Karpas-422 (cell line): ENCODE measurements at regions not wholly inside any gene's neighbourhood (a gene's known extent, or its start where the extent isn't known, plus 50 kb on each side); places are given as distances from the start of the nearest gene placed in this dataset.

Source experiments
- DNase-seq: peaks from one replicate; pipeline ENCODE4 v3.0.0-alpha.2; 2015
- H2AFZ ChIP-seq: fragments of 200-600 bp; sonication (generic); 2 replicates; pipeline ENCODE4 v1.6.1; 2014; ENCODE audit warnings: antibody characterized with exemption, low read length, mixed read lengths
- H3K27ac ChIP-seq: fragments of 200-600 bp; sonication (generic); 2 replicates; pipeline ENCODE4 v1.5.1; 2014; ENCODE audit warnings: mild to moderate bottlenecking, low read length, moderate library complexity
- H3K27me3 ChIP-seq: fragments of 200-600 bp; sonication (generic); 2 replicates; pipeline ENCODE4 v1.6.1; 2014; ENCODE audit warnings: low read length, mixed read lengths
- H3K36me3 ChIP-seq: fragments of 200-600 bp; sonication (generic); 2 replicates; pipeline ENCODE4 v1.6.1; 2014; ENCODE audit warnings: low read length, mixed read lengths; ENCODE audit not compliant: insufficient read depth
- H3K4me1 ChIP-seq: fragments of 200-600 bp; sonication (generic); 2 replicates; pipeline ENCODE4 v1.6.1; 2014; ENCODE audit warnings: mild to moderate bottlenecking, low read length, mixed read lengths
- H3K4me2 ChIP-seq: fragments of 200-600 bp; sonication (generic); 2 replicates; pipeline ENCODE4 v1.6.1; 2014; ENCODE audit warnings: low read length, low read depth, mild to moderate bottlenecking; ENCODE audit not compliant: poor library complexity, severe bottlenecking
- H3K4me3 ChIP-seq: fragments of 200-600 bp; sonication (generic); 2 replicates; pipeline ENCODE4 v1.5.1; 2014; ENCODE audit warnings: mild to moderate bottlenecking, antibody characterized with exemption, low read length, mixed read lengths
- H3K79me2 ChIP-seq: fragments of 200-600 bp; sonication (generic); 2 replicates; pipeline ENCODE4 v1.6.1; 2014; ENCODE audit warnings: mild to moderate bottlenecking, low read length, mixed read lengths
- H3K9ac ChIP-seq: fragments of 200-600 bp; sonication (generic); 2 replicates; pipeline ENCODE4 v1.6.0; 2014; ENCODE audit warnings: low read length
- H3K9me2 ChIP-seq: fragments of 200-600 bp; sonication (generic), shearing (Covaris generic); replicated peaks from 2 replicates; pipeline ENCODE4 v1.6.0; 2014; ENCODE audit warnings: mild to moderate bottlenecking, low read length, moderate library complexity; ENCODE audit not compliant: insufficient read depth
- H3K9me3 ChIP-seq: fragments of 300-700, 200-600 bp; sonication (generic); 2 replicates; pipeline ENCODE4 v1.6.1; 2014; ENCODE audit warnings: low read length, mixed read lengths
- H4K20me1 ChIP-seq: fragments of 200-600 bp; sonication (generic); 2 replicates; pipeline ENCODE4 v1.6.1; 2014; ENCODE audit warnings: mild to moderate bottlenecking, antibody characterized with exemption, low read length, low read depth; ENCODE audit not compliant: insufficient read depth

- Histone ChIP-seq H3K36me3 (no peaks in the 10 kb centered on the region), H2AFZ (no peak overlapping the region), H4K20me1 (no peaks in the 10 kb centered on the region), H3K9ac (no peak overlapping the region), H3K9me2 (no peaks in the 10 kb centered on the region), H3K4me1 (no peaks in the 10 kb centered on the region), H3K4me2 (no peak overlapping the region), H3K4me3 (no peak overlapping the region), H3K27me3 (no peaks in the 10 kb centered on the region), H3K9me3 (peaks cover 4% of the 10 kb centered on the region; the same call in 1 of the 2 replicates), H3K27ac (no peak overlapping the region), H3K79me2 (no peaks in the 10 kb centered on the region)
- no peak for DNase-seq
Measured at GRCh38 chr17:52957411-52957810, 798.9 kb upstream of the CA10 start.

- Histone ChIP-seq H3K9ac (no peak overlapping the region), H3K36me3 (no peaks in the 10 kb centered on the region), H3K27ac (no peak overlapping the region), H3K9me2 (no peaks in the 10 kb centered on the region), H3K4me2 (no peak overlapping the region), H3K4me1 (no peaks in the 10 kb centered on the region), H3K4me3 (no peak overlapping the region), H4K20me1 (no peaks in the 10 kb centered on the region), H3K27me3 (no peaks in the 10 kb centered on the region), H2AFZ (no peak overlapping the region), H3K9me3 (peaks cover 30% of the 10 kb centered on the region), H3K79me2 (no peaks in the 10 kb centered on the region)
- DNase-seq: no peak
Measured at GRCh38 chr17:52947418-52947817, 788.9 kb upstream of the CA10 start.

- H3K4me1 ChIP-seq: no peaks in the 10 kb centered on the region
- H3K36me3 ChIP-seq: no peaks in the 10 kb centered on the region
- no peak overlapping the region for H2AFZ ChIP-seq
- DNase-seq: no peak
- H3K9me3 ChIP-seq: peaks cover 37% of the 10 kb centered on the region
- no peak overlapping the region for H3K4me3 ChIP-seq
- no peak overlapping the region for H3K9ac ChIP-seq
- no peaks in the 10 kb centered on the region for H3K79me2 ChIP-seq
- H4K20me1 ChIP-seq: no peaks in the 10 kb centered on the region
- no peaks in the 10 kb centered on the region for H3K9me2 ChIP-seq
- H3K4me2 ChIP-seq: no peak overlapping the region
- H3K27me3 ChIP-seq: no peaks in the 10 kb centered on the region
- no peak overlapping the region for H3K27ac ChIP-seq
Measured at GRCh38 chr17:52938623-52939230, 780.2 kb upstream of the CA10 start.

- H4K20me1 ChIP-seq: no peaks in the 10 kb centered on the region
- H3K27me3 ChIP-seq: no peaks in the 10 kb centered on the region
- DNase-seq: no peak
- no peaks in the 10 kb centered on the region for H3K79me2 ChIP-seq
- H2AFZ ChIP-seq: no peak overlapping the region
- H3K4me1 ChIP-seq: no peaks in the 10 kb centered on the region
- no peak overlapping the region for H3K27ac ChIP-seq
- no peaks in the 10 kb centered on the region for H3K9me2 ChIP-seq
- no peaks in the 10 kb centered on the region for H3K36me3 ChIP-seq
- no peak overlapping the region for H3K9ac ChIP-seq
- no peak overlapping the region for H3K4me2 ChIP-seq
- H3K9me3 ChIP-seq: peaks cover 24% of the 10 kb centered on the region
- no peak overlapping the region for H3K4me3 ChIP-seq
Measured at GRCh38 chr17:52930581-52930980, 772.1 kb upstream of the CA10 start.

- DNase-seq: no peak
- no peaks in the 10 kb centered on the region for H3K27me3 ChIP-seq
- no peak overlapping the region for H3K27ac ChIP-seq
- no peaks in the 10 kb centered on the region for H3K9me2 ChIP-seq
- no peaks in the 10 kb centered on the region for H3K36me3 ChIP-seq
- H4K20me1 ChIP-seq: no peaks in the 10 kb centered on the region
- H3K4me1 ChIP-seq: no peaks in the 10 kb centered on the region
- H3K79me2 ChIP-seq: no peaks in the 10 kb centered on the region
- H2AFZ ChIP-seq: no peak overlapping the region
- no peak overlapping the region for H3K9ac ChIP-seq
- no peak overlapping the region for H3K4me3 ChIP-seq
- no peak overlapping the region for H3K4me2 ChIP-seq
- H3K9me3 ChIP-seq: peaks cover 28% of the 10 kb centered on the region
Measured at GRCh38 chr17:52930145-52930544, 771.6 kb upstream of the CA10 start.

- H3K79me2 ChIP-seq: no peaks in the 10 kb centered on the region
- no peaks in the 10 kb centered on the region for H3K27me3 ChIP-seq
- no peak overlapping the region for H3K27ac ChIP-seq
- H3K9me3 ChIP-seq: peaks cover 19% of the 10 kb centered on the region
- no peak overlapping the region for H3K4me2 ChIP-seq
- DNase-seq: no peak
- H3K4me1 ChIP-seq: no peaks in the 10 kb centered on the region
- no peak overlapping the region for H3K4me3 ChIP-seq
- H3K9me2 ChIP-seq: no peaks in the 10 kb centered on the region
- H3K9ac ChIP-seq: no peak overlapping the region
- H3K36me3 ChIP-seq: no peaks in the 10 kb centered on the region
- H4K20me1 ChIP-seq: no peaks in the 10 kb centered on the region
- H2AFZ ChIP-seq: no peak overlapping the region
Measured at GRCh38 chr17:52923658-52924057, 765.1 kb upstream of the CA10 start.

- Histone ChIP-seq H3K9ac (no peak overlapping the region), H4K20me1 (no peaks in the 10 kb centered on the region), H3K36me3 (no peaks in the 10 kb centered on the region), H3K4me1 (no peaks in the 10 kb centered on the region), H3K4me2 (no peak overlapping the region), H3K79me2 (no peaks in the 10 kb centered on the region), H2AFZ (no peak overlapping the region), H3K27me3 (no peaks in the 10 kb centered on the region), H3K9me2 (no peaks in the 10 kb centered on the region), H3K9me3 (peaks cover 31% of the 10 kb centered on the region), H3K27ac (no peak overlapping the region), H3K4me3 (no peak overlapping the region)
- no peak for DNase-seq
Measured at GRCh38 chr17:52899235-52899634, 740.7 kb upstream of the CA10 start.

- H2AFZ ChIP-seq: no peak overlapping the region
- H3K27ac ChIP-seq: no peak overlapping the region
- H3K4me1 ChIP-seq: no peaks in the 10 kb centered on the region
- no peak overlapping the region for H3K4me3 ChIP-seq
- H3K4me2 ChIP-seq: no peak overlapping the region
- H3K9me3 ChIP-seq: peaks cover 32% of the 10 kb centered on the region
- no peak for DNase-seq
- H3K79me2 ChIP-seq: no peaks in the 10 kb centered on the region
- no peak overlapping the region for H3K9ac ChIP-seq
- H4K20me1 ChIP-seq: no peaks in the 10 kb centered on the region
- H3K36me3 ChIP-seq: no peaks in the 10 kb centered on the region
- no peaks in the 10 kb centered on the region for H3K9me2 ChIP-seq
- H3K27me3 ChIP-seq: no peaks in the 10 kb centered on the region
Measured at GRCh38 chr17:52895272-52895671, 736.8 kb upstream of the CA10 start.

GRCh38 chr17:52892334-52892733 is 733.8 kb upstream of the CA10 start:
- DNase-seq: no peak
- Histone ChIP-seq H3K27me3 (no peaks in the 10 kb centered on the region), H2AFZ (no peak overlapping the region), H3K79me2 (no peaks in the 10 kb centered on the region), H3K9me2 (no peaks in the 10 kb centered on the region), H3K36me3 (no peaks in the 10 kb centered on the region), H3K9ac (no peak overlapping the region), H3K9me3 (peaks cover 19% of the 10 kb centered on the region), H3K4me1 (no peaks in the 10 kb centered on the region), H3K27ac (no peak overlapping the region), H3K4me3 (no peak overlapping the region), H4K20me1 (no peaks in the 10 kb centered on the region), H3K4me2 (no peak overlapping the region)
